Body of pancreas (tissue), 4 donors: ENCODE measurements at regions not wholly inside any gene's neighbourhood (a gene's known extent, or its start where the extent isn't known, plus 50 kb on each side); places are given as distances from the start of the nearest gene placed in this dataset.

Experiments
- ATAC-seq: fragments of 150-250 bp; one replicate; pipeline ENCODE4 v1.9.1; 2016
- DNase-seq, 4 donors: peaks; one replicate each; pipeline ENCODE4 v3.0.0-alpha.2; 2019
- H3K27ac ChIP-seq, 4 donors: fragments of 200-600 bp; sonication (generic); 1 replicate in 3 of 4; 2 replicates in 1 of 4; pipeline versions ENCODE4 v1.5.1 to v1.6.1; 2016 to 2019; ENCODE audit warnings: mild to moderate bottlenecking in 1 of 4, mixed read lengths in 1 of 4, moderate library complexity in 1 of 4
- H3K27me3 ChIP-seq, 2 donors: fragments of 200-600 bp; sonication (generic); one replicate each; pipeline ENCODE4 v1.6.0; 2016; ENCODE audit warnings: mild to moderate bottlenecking in 1 of 2
- H3K36me3 ChIP-seq, 2 donors: fragments of 200-600 bp; sonication (generic); replicated peaks in 1 of 2; 2 replicates each; pipeline ENCODE4 v1.5.1; 2016; ENCODE audit warnings: low read depth in 2 of 2; ENCODE audit not compliant: insufficient read depth in 1 of 2
- H3K4me1 ChIP-seq: fragments of 200-600 bp; sonication (generic); one replicate; pipeline ENCODE4 v1.6.0; 2016
- H3K4me3 ChIP-seq, 2 donors: fragments of 200-600 bp; sonication (generic); 1 replicate in 1 of 2; 2 replicates in 1 of 2; pipeline ENCODE4 v1.5.1; 2016 to 2019
- H3K9me3 ChIP-seq, 3 donors: fragments of 200-600 bp; sonication (generic); 1 replicate in 2 of 3; 2 replicates in 1 of 3; pipeline ENCODE4 v1.5.1; 2016
- CTCF ChIP-seq, 7 experiments: fragments of 450-650 bp in 4 of 7; fragments of 200-600 bp in 3 of 7; sonication (generic) in 3 of 7; IDR thresholded peaks; one replicate each; pipeline ENCODE4 v1.5.1; 2016 to 2019; ENCODE audit warnings: antibody characterized with exemption in 7 of 7
- POLR2A ChIP-seq, 3 donors: fragments of 450-650 bp; IDR thresholded peaks; one replicate each; pipeline ENCODE4 v1.6.1; 2016; ENCODE audit warnings: antibody characterized with exemption in 3 of 3, mild to moderate bottlenecking in 2 of 3
- WGBS, 2 donors: methylation state at CpG; one replicate each; pipeline ENCODE4 v1.1.5; 2017; 5-methylcytosine and 5-hydroxymethylcytosine counted together
- intact Hi-C: fragments of 100-400 bp; cut with DNase I; formaldehyde crosslinking; loops from one replicate; pipeline ENCODE4 v1.15.1; 2023

GRCh38 chr7:84549409-84549808 is 354.8 kb upstream of the SEMA3A start:
- ATAC-seq (no peak), DNase-seq (no peak)
- no peaks in the 10 kb centered on the region for H3K36me3 ChIP-seq
- WGBS, 2 donors = 9 to 20% methylated on average over 1 of the region's 1 CpG
- no peak overlapping the region for H3K4me3 ChIP-seq
- H3K27me3 ChIP-seq = no peaks in the 10 kb centered on the region
- TF ChIP-seq POLR2A (IDR thresholded peaks at IDR 0.05) (no peak), CTCF (IDR thresholded peaks at IDR 0.05) (no peak)
- intact Hi-C loops = no loop called here
- no peak overlapping the region for H3K27ac ChIP-seq
- H3K4me1 ChIP-seq = no peaks in the 10 kb centered on the region
- H3K9me3 ChIP-seq = no peaks in the 10 kb centered on the region

- H3K9me3 ChIP-seq = no peaks in the 10 kb centered on the region
- H3K36me3 ChIP-seq = no peaks in the 10 kb centered on the region
- no peaks in the 10 kb centered on the region for H3K4me1 ChIP-seq
- DNase-seq (no peak), ATAC-seq (no peak)
- intact Hi-C loops = no loop called here
- TF ChIP-seq POLR2A (IDR thresholded peaks at IDR 0.05) (no peak), CTCF (IDR thresholded peaks at IDR 0.05) (no peak)
- H3K4me3 ChIP-seq = no peak overlapping the region
- H3K27me3 ChIP-seq = no peaks in the 10 kb centered on the region
- 42% methylated on average over 5 of the region's 5 CpGs for whole genome bisulfite sequencing, 2 donors
- H3K27ac ChIP-seq = no peak overlapping the region
Measured at GRCh38 chr7:84548366-84549365, 354.1 kb upstream of the SEMA3A start.

- Histone ChIP-seq H3K27ac (no peak overlapping the region), H3K27me3 (no peaks in the 10 kb centered on the region), H3K9me3 (no peaks in the 10 kb centered on the region), H3K4me3 (no peak overlapping the region), H3K4me1 (no peaks in the 10 kb centered on the region), H3K36me3 (no peaks in the 10 kb centered on the region)
- WGBS, 2 donors = 86 to 87% methylated on average over 2 of the region's 2 CpGs
- DNase-seq = no peak
- ATAC-seq = no peak
- TF ChIP-seq CTCF (IDR thresholded peaks at IDR 0.05) (no peak), POLR2A (IDR thresholded peaks at IDR 0.05) (no peak)
- intact Hi-C loops = no loop called here
Measured at GRCh38 chr7:84547331-84547730, 352.7 kb upstream of the SEMA3A start.

DNA sequence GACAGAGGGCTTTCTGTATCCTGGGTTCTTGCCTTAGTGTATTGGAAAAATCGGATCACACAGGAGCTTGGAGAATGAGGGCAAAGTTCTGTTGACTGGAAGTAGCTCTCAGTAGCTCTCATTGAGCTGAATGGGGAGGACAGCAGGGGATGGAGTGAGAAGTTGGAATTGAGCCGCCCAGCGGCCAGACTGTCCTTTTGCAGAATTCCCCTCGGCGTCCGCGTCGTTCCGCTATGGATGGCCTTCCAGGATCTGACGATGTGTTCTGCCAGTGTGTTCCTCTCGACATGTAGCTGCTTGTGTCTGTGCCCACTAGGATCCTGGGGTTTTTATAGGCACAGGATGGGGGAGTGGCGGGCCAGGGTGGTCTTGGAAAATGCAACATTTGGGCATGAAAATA is 351.8 kb upstream of the SEMA3A start:
- Histone ChIP-seq H3K27ac (no peak overlapping the region), H3K9me3 (no peaks in the 10 kb centered on the region), H3K4me3 (no peak overlapping the region), H3K27me3 (no peaks in the 10 kb centered on the region), H3K36me3 (no peaks in the 10 kb centered on the region), H3K4me1 (no peaks in the 10 kb centered on the region)
- ATAC-seq (no peak), DNase-seq (no peak)
- WGBS, 2 donors = 87 to 89% methylated on average over 12 of the region's 12 CpGs
- TF ChIP-seq CTCF (IDR thresholded peaks at IDR 0.05) = no peak
- no peak for TF ChIP-seq POLR2A (IDR thresholded peaks at IDR 0.05)
- intact Hi-C loops = no loop called here

DNA sequence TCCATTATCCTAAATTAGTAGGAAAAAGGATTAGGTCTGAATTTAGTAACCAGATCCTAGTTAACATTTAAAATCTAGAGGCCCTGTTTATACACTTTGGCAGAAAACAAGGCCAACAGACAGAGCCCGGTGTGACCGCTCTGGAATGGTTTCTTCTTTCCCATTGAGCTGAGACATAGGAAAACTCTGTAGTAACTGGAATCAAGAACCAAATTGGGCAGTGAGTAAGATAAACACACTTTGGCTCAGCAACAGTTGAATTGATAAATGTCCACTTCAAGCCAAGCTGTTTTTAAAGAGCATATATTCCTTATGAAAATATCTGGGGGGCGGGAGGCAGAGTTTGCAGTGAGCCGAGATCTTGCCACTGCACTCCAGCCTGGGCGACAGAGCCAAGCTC is 343.7 kb upstream of the SEMA3A start:
- no peak overlapping the region for H3K27ac ChIP-seq
- H3K4me1 ChIP-seq = no peaks in the 10 kb centered on the region
- no peaks in the 10 kb centered on the region for H3K9me3 ChIP-seq
- H3K36me3 ChIP-seq = no peaks in the 10 kb centered on the region
- no peak for DNase-seq
- TF ChIP-seq POLR2A (IDR thresholded peaks at IDR 0.05) (no peak), CTCF (IDR thresholded peaks at IDR 0.05) (no peak)
- H3K27me3 ChIP-seq = no peaks in the 10 kb centered on the region
- 77 to 83% methylated on average over 5 of the region's 5 CpGs for WGBS, 2 donors
- ATAC-seq = no peak
- intact Hi-C loops = no loop called here
- no peak overlapping the region for H3K4me3 ChIP-seq
